Transverse colon (tissue), 4 donors: ENCODE measurements at regions not wholly inside any gene's neighbourhood (a gene's known extent, or its start where the extent isn't known, plus 50 kb on each side); places are given as distances from the start of the nearest gene placed in this dataset.

Experiments used
- CTCF ChIP-seq, 5 experiments: fragments of 200-600 bp in 3 of 5; fragments of 450-650 bp in 2 of 5; sonication (generic) in 3 of 5; IDR thresholded peaks; 1 replicate in 2 of 5; 2 replicates in 3 of 5; pipeline ENCODE4 v1.5.1; 2016 to 2017; ENCODE audit warnings: antibody characterized with exemption in 5 of 5, inconsistent platforms in 3 of 5, mild to moderate bottlenecking in 2 of 5, moderate library complexity in 1 of 5
- EP300 ChIP-seq: sonication (generic); formaldehyde crosslinking; IDR thresholded peaks from one replicate; pipeline ENCODE4 v1.6.1; 2017; ENCODE audit warnings: antibody characterized with exemption, low read depth
- POLR2A ChIP-seq: fragments of 450-650 bp; IDR thresholded peaks from one replicate; pipeline ENCODE4 v1.6.1; 2016; ENCODE audit warnings: antibody characterized with exemption, mild to moderate bottlenecking, moderate library complexity
- POLR2AphosphoS5 ChIP-seq, 3 donors: sonication (generic); formaldehyde crosslinking; IDR thresholded peaks; one replicate each; pipeline ENCODE4 v1.6.1; 2016; ENCODE audit warnings: antibody characterized with exemption in 3 of 3

GRCh38 chr10:109374215-109374614 is 549.1 kb downstream of the XPNPEP1 start:
- TF ChIP-seq CTCF (IDR thresholded peaks at IDR 0.05) (no peak), EP300 (no peak), POLR2AphosphoS5 (IDR thresholded peaks at IDR 0.05) (no peak), POLR2A (no peak)
